Testis (tissue), 2 donors: ENCODE measurements at regions not wholly inside any gene's neighbourhood (a gene's known extent, or its start where the extent isn't known, plus 50 kb on each side); places are given as distances from the start of the nearest gene placed in this dataset.

Source experiments
- DNase-seq: peaks from one replicate; pipeline ENCODE4 v3.0.0-alpha.2; 2019
- H3K27ac ChIP-seq, 2 donors: fragments of 200-600 bp; sonication (generic); one replicate each; pipeline ENCODE4 v1.5.1; 2019
- H3K27me3 ChIP-seq: fragments of 200-600 bp; sonication (generic); one replicate; pipeline ENCODE4 v1.5.1; 2019
- H3K36me3 ChIP-seq: fragments of 200-600 bp; sonication (generic); one replicate; pipeline ENCODE4 v1.5.1; 2017; ENCODE audit warnings: low read depth; ENCODE audit errors: missing control alignments
- H3K4me1 ChIP-seq: fragments of 200-600 bp; sonication (generic); one replicate; pipeline ENCODE4 v1.5.1; 2019
- H3K4me3 ChIP-seq, 2 donors: fragments of 200-600 bp; sonication (generic); one replicate each; pipeline ENCODE4 v1.5.1; 2017 to 2019
- H3K9me3 ChIP-seq: fragments of 200-600 bp; sonication (generic); one replicate; pipeline ENCODE4 v1.5.1; 2017
- POLR2A ChIP-seq: fragments of 450-650 bp; IDR thresholded peaks from one replicate; pipeline ENCODE4 v1.6.1; 2017; ENCODE audit warnings: antibody characterized with exemption, mild to moderate bottlenecking, moderate library complexity
- WGBS, 2 donors: methylation state at CpG; one replicate each; pipeline ENCODE4 v1.1.5; 2018; 5-methylcytosine and 5-hydroxymethylcytosine counted together
- intact Hi-C: fragments of 100-400 bp; cut with DNase I; formaldehyde crosslinking; loops from one replicate; pipeline ENCODE4 v1.15.1; 2023; ENCODE audit warnings: low total_unique reads
- TF ChIP-seq, protein P1 (sequence below), 3 experiments: fragments of 450-650 bp in 2 of 3; fragments of 200-600 bp in 1 of 3; sonication (generic) in 1 of 3; IDR thresholded peaks; one replicate each; pipeline ENCODE4 v1.5.1; 2016 to 2019; ENCODE audit warnings: antibody characterized with exemption in 3 of 3, mild to moderate bottlenecking in 2 of 3, moderate library complexity in 1 of 3

DNA sequence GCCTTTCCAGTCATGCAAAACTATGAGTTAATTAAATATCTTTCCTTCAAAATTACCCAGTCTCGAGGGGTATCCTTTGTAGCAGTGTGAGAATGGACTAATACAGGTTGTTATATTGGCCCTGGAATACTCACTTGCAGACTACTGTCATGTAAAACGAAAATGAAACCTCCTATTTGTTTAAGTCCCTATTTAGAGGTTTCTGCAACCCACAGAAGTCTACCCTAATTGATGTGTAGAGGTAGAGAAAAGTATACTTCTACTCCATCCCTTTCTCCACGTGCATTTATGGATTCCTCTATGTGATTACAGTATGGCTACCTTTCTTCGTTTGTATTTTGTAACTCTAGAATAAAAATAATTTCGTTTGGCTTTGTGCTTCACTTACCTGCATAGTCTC, 371.1 kb downstream of the FSCB start:
- H3K4me3 ChIP-seq, result no peak overlapping the region
- no peaks in the 10 kb centered on the region for H3K9me3 ChIP-seq
- no peak for DNase-seq
- H3K27me3 ChIP-seq, result no peaks in the 10 kb centered on the region
- H3K27ac ChIP-seq, result no peak overlapping the region
- no peaks in the 10 kb centered on the region for H3K36me3 ChIP-seq
- TF ChIP-seq POLR2A, result no peak
- TF ChIP-seq, protein P1, sequence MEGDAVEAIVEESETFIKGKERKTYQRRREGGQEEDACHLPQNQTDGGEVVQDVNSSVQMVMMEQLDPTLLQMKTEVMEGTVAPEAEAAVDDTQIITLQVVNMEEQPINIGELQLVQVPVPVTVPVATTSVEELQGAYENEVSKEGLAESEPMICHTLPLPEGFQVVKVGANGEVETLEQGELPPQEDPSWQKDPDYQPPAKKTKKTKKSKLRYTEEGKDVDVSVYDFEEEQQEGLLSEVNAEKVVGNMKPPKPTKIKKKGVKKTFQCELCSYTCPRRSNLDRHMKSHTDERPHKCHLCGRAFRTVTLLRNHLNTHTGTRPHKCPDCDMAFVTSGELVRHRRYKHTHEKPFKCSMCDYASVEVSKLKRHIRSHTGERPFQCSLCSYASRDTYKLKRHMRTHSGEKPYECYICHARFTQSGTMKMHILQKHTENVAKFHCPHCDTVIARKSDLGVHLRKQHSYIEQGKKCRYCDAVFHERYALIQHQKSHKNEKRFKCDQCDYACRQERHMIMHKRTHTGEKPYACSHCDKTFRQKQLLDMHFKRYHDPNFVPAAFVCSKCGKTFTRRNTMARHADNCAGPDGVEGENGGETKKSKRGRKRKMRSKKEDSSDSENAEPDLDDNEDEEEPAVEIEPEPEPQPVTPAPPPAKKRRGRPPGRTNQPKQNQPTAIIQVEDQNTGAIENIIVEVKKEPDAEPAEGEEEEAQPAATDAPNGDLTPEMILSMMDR (IDR thresholded peaks at IDR 0.05), result no peak
- intact Hi-C loops, result no loop called here
- H3K4me1 ChIP-seq, result no peaks in the 10 kb centered on the region
- WGBS, 2 donors, result 89 to 92% methylated on average over 5 of the region's 5 CpGs

DNA sequence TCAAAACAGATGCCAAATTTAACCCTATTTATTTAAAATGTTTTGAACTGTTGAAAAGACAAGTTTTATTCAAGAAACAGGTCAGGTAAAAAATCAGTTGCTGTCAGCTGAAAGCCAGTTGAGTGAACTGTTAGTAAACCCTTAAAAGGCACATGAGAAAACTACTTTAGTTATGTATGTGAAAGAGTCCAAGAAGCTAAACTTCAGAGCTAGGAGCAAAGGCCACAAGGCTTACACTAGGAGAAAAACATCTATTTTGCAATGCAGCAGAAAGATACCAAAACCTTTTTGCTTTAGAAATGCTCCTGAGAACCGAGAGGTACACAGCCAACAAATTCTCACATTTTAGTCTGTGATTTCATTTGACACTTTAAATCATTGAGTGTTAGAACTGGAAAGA, 375.2 kb downstream of the FSCB start:
- intact Hi-C loops, result no loop called here
- no peak for DNase-seq
- Histone ChIP-seq H3K27ac (no peak overlapping the region), H3K36me3 (no peaks in the 10 kb centered on the region), H3K4me3 (no peak overlapping the region), H3K4me1 (no peaks in the 10 kb centered on the region), H3K9me3 (no peaks in the 10 kb centered on the region), H3K27me3 (no peaks in the 10 kb centered on the region)
- TF ChIP-seq, protein P1 (IDR thresholded peaks at IDR 0.05), result no peak
- TF ChIP-seq POLR2A, result no peak
- WGBS, 2 donors, result 74 to 75% methylated on average over 1 of the region's 1 CpG

DNA sequence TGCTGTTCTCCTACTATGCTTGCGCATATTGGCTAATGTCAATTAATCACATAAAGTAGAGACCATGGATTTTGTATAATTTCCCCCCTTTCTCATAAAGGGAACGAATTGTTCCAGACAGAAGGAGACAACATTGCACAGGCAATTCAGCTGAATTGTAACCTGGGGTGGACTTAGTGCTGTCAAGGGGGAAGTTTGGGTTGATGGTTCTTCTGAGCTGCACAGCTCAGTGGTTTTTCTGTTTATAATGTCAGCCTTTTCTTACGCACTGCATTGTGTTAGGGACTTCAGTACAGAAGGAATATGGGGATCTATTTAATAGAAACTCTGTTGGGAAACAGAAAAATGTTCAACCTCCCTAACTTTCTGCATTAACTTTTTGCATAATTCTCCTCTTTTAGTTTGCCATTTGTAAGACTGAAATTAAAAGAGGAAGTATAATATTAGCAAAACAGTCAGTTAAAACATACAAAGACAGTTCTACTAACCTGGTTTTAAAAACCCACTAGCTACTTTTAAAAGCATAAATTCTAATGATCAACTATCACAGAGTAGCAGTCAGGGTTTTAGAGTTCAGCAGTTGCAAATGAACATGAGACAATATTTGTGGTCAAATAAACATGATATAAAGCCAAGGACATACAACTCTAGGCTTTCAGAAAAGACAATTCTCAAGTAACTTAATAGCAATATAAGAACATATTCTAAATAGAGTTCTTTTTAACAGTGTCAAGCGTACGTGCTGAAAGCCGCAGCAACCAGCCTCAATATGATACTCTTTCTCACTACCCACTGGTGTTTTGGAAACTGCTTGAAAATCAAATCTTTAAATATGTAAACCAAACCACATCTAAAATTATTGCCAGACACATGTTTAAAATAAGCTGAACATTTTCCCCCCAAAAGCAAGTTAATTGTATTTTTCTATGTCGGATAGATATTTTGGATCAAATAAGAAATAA, 393.0 kb downstream of the FSCB start:
- no peak overlapping the region for H3K27ac ChIP-seq
- no peaks in the 10 kb centered on the region for H3K9me3 ChIP-seq
- no peak for TF ChIP-seq POLR2A
- TF ChIP-seq, protein P1 (IDR thresholded peaks at IDR 0.05), result no peak
- no peak overlapping the region for H3K4me3 ChIP-seq
- H3K27me3 ChIP-seq, result no peaks in the 10 kb centered on the region
- H3K36me3 ChIP-seq, result no peaks in the 10 kb centered on the region
- intact Hi-C loops, result no loop called here
- H3K4me1 ChIP-seq, result no peaks in the 10 kb centered on the region
- 85 to 87% methylated on average over 7 of the region's 7 CpGs for WGBS, 2 donors
- DNase-seq, result no peak

DNA sequence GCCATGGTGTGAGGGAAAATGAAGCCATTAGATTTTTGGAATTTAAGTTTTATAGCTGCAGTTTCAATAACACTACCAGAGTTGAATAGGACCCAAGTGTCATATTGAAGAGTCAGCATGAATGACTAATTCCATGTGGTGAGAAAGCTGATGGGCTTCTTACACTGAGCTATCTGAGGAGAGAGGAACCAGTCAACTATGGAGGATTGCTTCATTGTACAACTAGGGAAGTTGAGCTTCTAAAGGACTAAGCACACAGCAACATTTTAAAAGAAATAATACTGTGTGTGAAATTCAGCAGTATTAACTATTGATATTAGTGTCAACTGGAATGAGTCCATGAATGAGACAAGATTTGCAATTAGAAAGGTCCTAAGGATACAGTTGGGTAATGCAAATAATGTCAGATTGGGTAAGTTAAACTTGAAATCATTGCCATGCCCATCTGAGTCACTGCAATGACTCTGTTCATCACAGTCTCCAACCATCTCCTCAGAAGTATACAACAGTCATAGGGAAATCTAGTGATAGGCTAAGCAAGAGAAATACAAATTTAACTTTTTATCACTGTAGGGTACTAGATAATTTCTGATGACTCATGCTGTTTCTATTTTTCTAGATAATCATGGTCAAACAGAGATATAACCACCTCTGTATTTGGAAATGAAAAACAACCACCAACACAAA, 394.2 kb downstream of the FSCB start:
- TF ChIP-seq POLR2A, result no peak
- TF ChIP-seq, protein P1 (IDR thresholded peaks at IDR 0.05), result no peak
- no peak overlapping the region for H3K27ac ChIP-seq
- no peaks in the 10 kb centered on the region for H3K4me1 ChIP-seq
- no peak overlapping the region for H3K4me3 ChIP-seq
- H3K27me3 ChIP-seq, result no peaks in the 10 kb centered on the region
- DNase-seq, result no peak
- intact Hi-C loops, result no loop called here
- no peaks in the 10 kb centered on the region for H3K36me3 ChIP-seq
- no peaks in the 10 kb centered on the region for H3K9me3 ChIP-seq
